GM21619 (cell line): ENCODE measurements at regions not wholly inside any gene's neighbourhood (a gene's known extent, or its start where the extent isn't known, plus 50 kb on each side); places are given as distances from the start of the nearest gene placed in this dataset.
A peak's percentile ranks its signal among the peaks of the same experiment; 100 is the strongest.
"Not testable (repeated sequence)": the region's sequence is repeated elsewhere in the genome, so short reads cannot be mapped to it uniquely, and the experiment has no call there.

Source experiments
- ATAC-seq: cut with Tn5 transposase; IDR thresholded peaks from one replicate; pipeline ENCODE4 v1.9.1; 2021; ENCODE audit not compliant: unreplicated experiment

GRCh38 chr6:141463237-141463977 is 669.3 kb upstream of the GJE1 start:
- peak; percentile 92 for ATAC-seq

DNA sequence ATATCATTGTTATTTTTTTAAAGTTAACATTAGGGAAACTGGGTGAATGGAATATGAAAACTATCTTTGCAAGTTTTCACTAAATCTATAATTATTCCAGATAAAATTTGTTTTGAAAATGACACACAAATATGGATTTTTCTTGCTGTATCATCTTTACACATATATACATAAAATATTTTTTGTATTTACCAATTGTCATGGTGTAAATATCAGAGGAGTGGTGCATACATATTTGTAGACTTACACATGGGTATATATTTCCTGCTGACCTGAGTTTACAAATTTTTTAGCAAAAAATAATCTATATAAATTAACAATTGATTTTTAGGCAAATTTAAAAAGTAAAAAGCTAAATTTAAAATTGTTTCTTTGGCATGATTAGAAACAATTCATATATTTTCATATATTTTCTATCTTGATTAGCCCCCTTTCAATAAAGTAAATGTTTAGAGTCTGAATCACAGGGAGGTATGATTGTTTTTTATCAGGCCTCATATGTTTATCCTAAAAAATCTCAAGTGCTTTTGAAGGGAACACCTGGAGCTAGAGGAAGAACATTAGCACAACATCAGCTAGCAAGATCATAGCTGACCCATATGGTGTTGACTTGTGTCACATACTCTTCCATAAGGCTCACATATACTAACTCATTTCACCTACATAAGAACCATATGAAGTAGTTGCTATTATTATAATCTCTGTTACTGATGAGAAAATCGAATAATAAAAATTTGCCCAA is 671.8 kb upstream of the GJE1 start:
- no peak for ATAC-seq

DNA sequence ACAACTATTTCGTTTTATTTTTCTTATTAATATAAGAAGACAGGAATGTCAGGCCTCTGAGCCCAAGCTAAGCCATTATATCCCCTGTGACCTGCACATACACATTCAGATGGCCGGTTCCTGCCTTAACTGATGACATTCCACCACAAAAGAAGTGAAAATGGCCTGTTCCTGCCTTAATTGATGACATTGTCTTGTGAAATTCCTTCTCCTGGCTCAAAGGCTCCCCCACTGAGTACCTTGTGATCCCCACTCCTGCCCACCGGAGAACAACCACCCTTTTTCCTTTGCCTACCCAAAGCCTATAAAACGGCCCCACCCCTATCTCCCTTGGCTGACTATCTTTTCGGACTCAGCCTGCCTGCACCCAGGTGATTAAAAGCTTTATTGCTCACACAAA is 672.5 kb upstream of the GJE1 start:
- ATAC-seq = not testable (repeated sequence)

DNA sequence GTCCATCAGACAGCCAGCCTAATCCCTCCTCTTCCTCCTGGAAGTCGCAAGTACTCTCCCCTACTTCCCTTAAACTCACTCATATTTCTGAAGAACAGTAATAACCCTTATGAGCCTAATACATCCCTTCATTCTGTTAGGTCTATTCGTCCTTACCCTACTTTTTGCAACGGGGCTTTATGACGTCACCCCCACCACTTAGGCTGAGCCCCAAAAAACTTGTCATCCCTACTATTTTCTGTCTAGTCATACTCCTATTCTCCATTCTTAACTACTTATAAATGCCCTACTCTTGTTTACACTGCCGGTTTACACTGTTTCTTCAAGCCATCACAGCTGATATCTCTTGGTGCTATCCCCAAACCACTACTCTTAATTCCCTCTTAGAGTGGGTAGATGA is 674.7 kb upstream of the GJE1 start:
- not testable (repeated sequence) for ATAC-seq

- ATAC-seq = no peak
Measured at GRCh38 chr6:141452354-141452686, 680.4 kb upstream of the GJE1 start.

GRCh38 chr6:141451511-141452353 is 681.0 kb upstream of the GJE1 start:
- ATAC-seq = no peak

- no peak for ATAC-seq
Measured at GRCh38 chr6:141451181-141451510, 681.6 kb upstream of the GJE1 start.

DNA sequence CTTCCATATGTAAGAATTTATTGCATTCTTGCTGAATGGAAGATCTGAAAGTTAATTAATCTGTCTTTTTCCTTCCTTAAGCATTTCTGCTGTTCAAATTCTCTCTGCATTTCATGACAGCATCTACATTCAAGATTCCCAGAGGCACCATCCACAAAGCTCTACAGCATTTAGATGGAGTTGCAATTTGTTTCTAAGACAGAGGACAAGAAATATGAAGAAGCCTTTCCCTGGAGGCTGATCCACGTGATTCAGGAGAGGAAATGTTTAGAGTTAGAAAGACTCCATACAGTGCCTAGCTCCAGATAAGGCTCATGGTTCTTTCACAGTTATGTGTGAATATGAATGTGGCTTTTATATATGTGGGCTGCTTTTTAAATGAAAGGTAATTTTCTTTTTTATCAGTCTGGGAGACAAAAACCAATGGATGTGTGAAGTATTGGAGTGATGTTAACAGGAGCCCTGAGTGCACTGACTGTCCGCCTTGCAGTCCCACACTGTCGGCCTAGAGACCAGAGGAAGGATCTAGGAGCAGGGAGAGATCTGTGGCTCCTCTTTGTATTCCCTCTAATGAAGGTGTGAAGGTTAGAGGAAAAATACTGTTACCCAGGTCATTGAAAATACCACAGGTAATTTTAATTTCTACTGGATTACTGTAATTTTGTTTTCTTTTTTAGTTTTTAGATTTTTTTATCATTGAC is 686.6 kb upstream of the GJE1 start:
- ATAC-seq = no peak

DNA sequence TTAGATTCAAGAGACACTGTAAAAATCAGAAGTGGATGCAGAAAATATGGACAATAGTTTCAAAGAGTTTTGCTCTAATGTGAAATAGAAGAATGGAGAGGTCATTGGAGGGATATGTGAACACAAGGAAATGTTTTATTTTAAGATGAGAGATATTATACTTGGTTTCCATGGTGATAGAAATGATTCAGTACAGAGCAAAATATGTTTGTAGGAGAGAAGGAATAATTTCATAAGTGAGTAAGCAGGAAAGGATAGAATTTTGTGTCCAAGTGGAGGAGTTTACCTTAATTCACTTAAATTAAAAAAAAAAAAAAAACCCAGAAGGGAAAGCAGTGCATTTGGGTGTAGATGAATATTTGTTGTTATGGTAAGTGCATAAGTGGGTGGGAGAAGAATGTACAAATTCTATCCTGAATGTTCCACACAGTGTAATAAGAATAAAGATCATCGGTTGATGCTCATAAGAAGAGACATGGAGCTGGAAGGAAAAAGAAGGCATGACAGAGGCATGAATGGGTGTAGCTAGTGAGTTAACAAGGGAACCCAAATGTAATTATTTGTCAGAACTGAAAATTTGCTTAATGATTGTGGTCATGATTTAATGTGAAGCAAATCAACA is 688.9 kb upstream of the GJE1 start:
- ATAC-seq = no peak

DNA sequence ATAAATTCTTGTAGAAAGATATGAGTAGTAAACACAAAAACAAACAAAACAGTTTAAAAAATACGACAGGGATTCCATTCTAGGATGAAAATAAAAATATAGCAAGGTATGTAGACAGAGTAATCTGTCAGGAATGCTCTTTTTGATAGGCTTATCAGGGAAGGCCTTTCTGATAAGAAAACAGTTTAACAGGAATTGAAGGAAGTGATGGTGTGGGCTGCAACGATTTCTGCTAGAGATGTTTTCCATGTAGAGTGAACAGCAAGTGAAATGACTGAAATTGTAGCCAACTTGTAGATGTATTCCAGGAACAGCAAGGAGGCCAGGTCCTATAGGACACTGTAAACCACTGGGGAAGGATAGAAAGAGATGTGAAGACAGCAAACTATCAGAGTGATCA is 689.7 kb upstream of the GJE1 start:
- ATAC-seq = no peak

GRCh38 chr6:141439513-141439912 is 693.2 kb upstream of the GJE1 start:
- no peak for ATAC-seq

- peak; percentile 68 for ATAC-seq
Measured at GRCh38 chr6:141437685-141438084, 695.0 kb upstream of the GJE1 start.

- ATAC-seq = no peak
Measured at GRCh38 chr6:141437011-141437410, 695.7 kb upstream of the GJE1 start.

- ATAC-seq = no peak
Measured at GRCh38 chr6:141426400-141426980, 706.2 kb upstream of the GJE1 start.

DNA sequence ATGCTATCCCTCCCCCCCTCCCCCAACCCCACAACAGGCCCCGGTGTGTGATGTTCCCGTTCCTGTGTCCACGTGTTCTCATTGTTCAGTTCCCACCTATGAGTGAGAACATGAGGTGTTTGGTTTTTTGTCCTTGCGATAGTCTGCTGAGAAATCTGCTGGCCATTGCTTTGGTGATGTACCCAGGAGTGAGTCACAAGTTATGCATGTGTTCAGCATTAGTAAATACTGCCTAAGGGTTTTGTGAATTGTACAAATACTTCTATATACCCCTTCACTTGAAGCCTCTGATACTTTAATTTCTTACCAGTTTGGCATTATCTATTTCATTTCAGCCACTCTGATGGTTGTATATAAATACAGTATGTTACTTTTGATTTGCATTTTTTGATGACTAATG is 711.3 kb upstream of the GJE1 start:
- ATAC-seq = no peak

DNA sequence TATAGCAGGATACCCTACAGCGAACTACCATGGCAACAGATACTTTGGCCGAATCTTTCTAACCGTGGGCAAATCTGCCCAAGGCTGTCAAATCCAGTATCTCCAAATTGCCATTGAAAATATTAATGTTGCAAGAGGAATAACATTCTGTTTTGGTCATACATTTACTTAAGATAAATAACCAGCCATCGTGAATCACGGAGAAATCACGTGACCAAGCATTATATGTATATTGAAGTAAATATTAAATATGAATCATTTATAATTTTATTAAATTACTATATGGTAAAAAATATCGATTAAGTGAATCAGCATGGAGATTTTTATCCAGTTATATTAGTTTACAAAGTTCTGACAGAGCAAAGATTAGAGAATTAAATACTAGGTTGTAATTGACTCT is 714.6 kb upstream of the GJE1 start:
- ATAC-seq = no peak

GRCh38 chr6:141415896-141416295 is 716.8 kb upstream of the GJE1 start:
- ATAC-seq = no peak

DNA sequence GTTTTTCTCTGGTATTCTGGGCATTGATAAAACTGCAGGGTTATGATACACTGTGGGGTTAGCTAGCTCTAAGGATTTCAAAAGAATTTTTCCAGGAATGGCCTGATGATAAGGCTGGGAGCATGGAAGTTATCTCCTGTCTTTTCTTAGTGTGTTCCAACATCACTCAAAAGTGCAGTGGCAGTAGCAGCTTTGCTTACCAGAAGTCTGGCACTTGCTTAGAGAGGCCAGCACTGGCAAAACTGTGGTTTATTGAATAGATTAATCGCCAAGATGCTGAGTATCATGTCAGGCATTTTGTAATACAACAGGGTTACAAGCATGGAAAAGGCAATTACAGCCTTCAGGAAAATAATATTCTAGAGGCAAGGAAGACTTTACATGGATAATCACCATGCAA is 719.5 kb upstream of the GJE1 start:
- no peak for ATAC-seq

- ATAC-seq = no peak
Measured at GRCh38 chr6:141406761-141407160, 726.0 kb upstream of the GJE1 start.

GRCh38 chr6:141403827-141404226 is 728.9 kb upstream of the GJE1 start:
- no peak for ATAC-seq

GRCh38 chr6:141403103-141403502 is 729.6 kb upstream of the GJE1 start:
- no peak for ATAC-seq
